IMR-90 (cell line): ENCODE measurements at regions not wholly inside any gene's neighbourhood (a gene's known extent, or its start where the extent isn't known, plus 50 kb on each side); places are given as distances from the start of the nearest gene placed in this dataset.

Experiments used
- CTCF ChIP-seq: conservative IDR thresholded peaks from 2 replicates; pipeline ENCODE4 v1.5.1; 2012; ENCODE audit warnings: mild to moderate bottlenecking, low read depth, low read length, improper control_type of control experiment
- ELK1 ChIP-seq: fragments of 150-350 bp; IDR thresholded peaks from 2 replicates; pipeline ENCODE4 v1.6.1; 2016; ENCODE audit warnings: low read depth, mild to moderate bottlenecking, low read length, moderate library complexity, borderline replicate concordance
- POLR2A ChIP-seq: IDR thresholded peaks from 2 replicates; pipeline ENCODE4 v1.6.1; 2012; ENCODE audit warnings: mild to moderate bottlenecking, low read depth, low read length

DNA sequence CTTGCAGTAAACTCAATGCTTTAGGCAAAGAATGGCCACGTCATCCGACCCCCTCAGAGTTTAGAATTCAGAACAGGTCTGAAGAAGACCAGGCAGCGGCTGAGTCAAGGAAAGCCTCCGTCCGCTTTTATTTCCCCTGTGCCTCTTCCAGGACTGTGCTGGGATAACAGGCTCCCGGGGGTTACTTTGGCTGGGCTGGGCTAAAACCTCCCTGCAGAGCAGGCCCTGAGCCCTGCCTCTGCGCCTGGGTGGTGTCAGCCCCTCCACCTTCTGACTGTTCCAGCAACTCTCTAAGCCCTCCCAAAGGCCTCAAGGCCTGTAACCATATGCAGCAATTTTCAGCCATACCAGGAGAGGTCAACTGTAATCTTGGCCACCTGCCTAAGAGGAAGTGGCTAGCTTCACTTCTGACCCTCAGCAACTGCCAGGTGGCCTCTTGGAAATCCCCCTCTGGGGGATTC, 166.5 kb downstream of the RPIA start:
- TF ChIP-seq CTCF = no peak
- no peak for TF ChIP-seq ELK1
- TF ChIP-seq POLR2A = no peak
